ENCODE measurements at regions not wholly inside any gene's neighbourhood (a gene's known extent, or its start where the extent isn't known, plus 50 kb on each side); places are given as distances from the start of the nearest gene placed in this dataset.

DNA sequence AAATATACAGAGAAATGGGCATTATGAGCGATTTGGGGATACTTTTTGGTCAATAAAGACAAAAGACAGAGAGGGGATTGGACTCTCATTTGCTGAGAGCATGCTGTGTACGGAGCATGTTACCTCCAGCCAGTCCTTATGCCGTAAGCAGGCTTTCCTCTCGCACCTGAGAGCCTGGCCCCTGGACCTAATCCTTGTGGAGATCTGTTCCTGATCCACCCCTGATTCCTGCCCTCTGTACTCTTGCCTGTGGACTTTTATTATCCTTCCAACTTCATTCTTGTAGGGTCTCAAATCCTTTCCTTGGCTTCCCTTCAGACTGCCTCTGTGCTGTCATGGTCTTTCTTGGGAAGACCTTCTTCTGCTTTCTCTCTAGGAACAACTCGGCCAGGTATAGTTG lies 803.1 kb upstream of the RAB6C start:
- Mint-ChIP-seq H3K27ac (ENCODE audit: unreplicated experiment) (no peak overlapping the region), H3K4me1 (ENCODE audit: low read depth, unreplicated experiment) (peaks cover 2% of the 10 kb centered on the region), H3K27me3 (ENCODE audit: unreplicated experiment) (peaks cover 3% of the 10 kb centered on the region), H3K4me3 (ENCODE audit: unreplicated experiment) (no peak overlapping the region), H3K9me3 (ENCODE audit: unreplicated experiment) (peaks cover 2% of the 10 kb centered on the region), H3K36me3 (ENCODE audit: unreplicated experiment) (no peaks in the 10 kb centered on the region)
- no peak for TF ChIP-seq CTCF (IDR thresholded peaks at IDR 0.05; ENCODE audit: partially characterized antibody, unreplicated experiment)
- no peak for DNase-seq

DNA sequence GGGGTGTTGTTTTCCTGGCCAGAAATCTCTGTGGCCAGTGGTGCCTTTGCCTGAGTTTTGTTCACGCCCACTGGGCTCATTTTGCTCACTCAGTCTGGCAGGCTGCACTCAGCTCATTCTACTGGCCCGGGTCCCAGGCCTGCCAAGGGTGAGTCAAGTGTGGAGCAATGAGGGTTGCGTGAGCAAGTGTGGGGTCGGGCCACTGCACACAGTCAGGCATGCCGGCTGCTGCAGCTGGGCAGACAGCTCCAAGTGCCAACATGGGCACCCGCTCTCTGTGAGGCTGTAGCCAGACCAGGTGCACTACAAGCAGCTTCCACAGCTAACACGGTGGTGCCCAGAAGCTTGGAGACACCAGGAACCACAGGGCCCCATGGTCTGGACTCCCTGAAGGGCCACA lies 801.1 kb upstream of the RAB6C start:
- no peaks in the 10 kb centered on the region for H3K4me1 Mint-ChIP-seq (ENCODE audit: low read depth, unreplicated experiment)
- TF ChIP-seq CTCF (IDR thresholded peaks at IDR 0.05; ENCODE audit: partially characterized antibody, unreplicated experiment), result no peak
- H3K27ac Mint-ChIP-seq (ENCODE audit: unreplicated experiment), result no peak overlapping the region
- H3K36me3 Mint-ChIP-seq (ENCODE audit: unreplicated experiment), result no peaks in the 10 kb centered on the region
- no peak overlapping the region for H3K4me3 Mint-ChIP-seq (ENCODE audit: unreplicated experiment)
- DNase-seq, result no peak
- H3K27me3 Mint-ChIP-seq (ENCODE audit: unreplicated experiment), result peaks cover 3% of the 10 kb centered on the region
- peaks cover 2% of the 10 kb centered on the region for H3K9me3 Mint-ChIP-seq (ENCODE audit: unreplicated experiment)

DNA sequence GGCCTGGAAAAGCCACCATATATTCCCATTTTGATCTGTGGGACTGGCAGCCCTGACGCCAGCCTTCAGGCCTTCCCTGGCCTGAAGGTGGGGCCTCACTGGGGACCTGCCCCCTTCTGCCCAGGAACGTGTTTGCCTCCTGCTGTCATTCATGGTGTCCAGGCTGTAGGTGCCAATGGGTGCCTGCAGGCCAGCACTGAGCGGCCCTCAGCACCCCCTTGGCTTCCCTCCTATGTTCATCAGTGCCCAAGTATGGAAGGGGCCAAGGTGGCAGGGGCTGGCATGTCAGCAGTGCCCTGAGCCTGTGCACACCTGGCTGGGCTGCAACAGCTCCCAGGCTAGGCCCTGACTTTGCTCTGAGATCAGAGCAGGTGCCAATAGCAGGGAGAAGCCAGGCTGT lies 800.3 kb upstream of the RAB6C start:
- Mint-ChIP-seq H3K9me3 (ENCODE audit: unreplicated experiment) (peaks cover 2% of the 10 kb centered on the region), H3K36me3 (ENCODE audit: unreplicated experiment) (no peaks in the 10 kb centered on the region), H3K27me3 (ENCODE audit: unreplicated experiment) (peaks cover 3% of the 10 kb centered on the region), H3K4me1 (ENCODE audit: low read depth, unreplicated experiment) (no peaks in the 10 kb centered on the region), H3K4me3 (ENCODE audit: unreplicated experiment) (no peak overlapping the region), H3K27ac (ENCODE audit: unreplicated experiment) (no peak overlapping the region)
- no peak for DNase-seq
- no peak for TF ChIP-seq CTCF (IDR thresholded peaks at IDR 0.05; ENCODE audit: partially characterized antibody, unreplicated experiment)

GRCh38 chr2:129180124-129180716 lies 799.2 kb upstream of the RAB6C start:
- Mint-ChIP-seq H3K27me3 (ENCODE audit: unreplicated experiment) (peaks cover 3% of the 10 kb centered on the region), H3K36me3 (ENCODE audit: unreplicated experiment) (no peaks in the 10 kb centered on the region), H3K9me3 (ENCODE audit: unreplicated experiment) (peaks cover 2% of the 10 kb centered on the region), H3K4me3 (ENCODE audit: unreplicated experiment) (no peak overlapping the region), H3K4me1 (ENCODE audit: low read depth, unreplicated experiment) (no peaks in the 10 kb centered on the region), H3K27ac (ENCODE audit: unreplicated experiment) (no peak overlapping the region)
- TF ChIP-seq CTCF (IDR thresholded peaks at IDR 0.05; ENCODE audit: partially characterized antibody, unreplicated experiment), result no peak
- DNase-seq, result no peak

- no peaks in the 10 kb centered on the region for H3K36me3 Mint-ChIP-seq (ENCODE audit: unreplicated experiment)
- H3K27ac Mint-ChIP-seq (ENCODE audit: unreplicated experiment), result no peak overlapping the region
- no peak overlapping the region for H3K4me3 Mint-ChIP-seq (ENCODE audit: unreplicated experiment)
- H3K4me1 Mint-ChIP-seq (ENCODE audit: low read depth, unreplicated experiment), result no peaks in the 10 kb centered on the region
- peaks cover 3% of the 10 kb centered on the region for H3K27me3 Mint-ChIP-seq (ENCODE audit: unreplicated experiment)
- no peak for DNase-seq
- no peak for TF ChIP-seq CTCF (IDR thresholded peaks at IDR 0.05; ENCODE audit: partially characterized antibody, unreplicated experiment)
- H3K9me3 Mint-ChIP-seq (ENCODE audit: unreplicated experiment), result peaks cover 1% of the 10 kb centered on the region
Observed at GRCh38 chr2:129181433-129181832, 798.0 kb upstream of the RAB6C start.

All from glutamatergic neuron (in vitro differentiated cells).